ENCODE measurements at regions not wholly inside any gene's neighbourhood (a gene's known extent, or its start where the extent isn't known, plus 50 kb on each side); places are given as distances from the start of the nearest gene placed in this dataset.

- Histone ChIP-seq H3K27ac (ENCODE audit: insufficient read depth, low read length) (no peak overlapping the region), H2BK15ac (ENCODE audit: low read depth, low read length) (no peak overlapping the region), H3K9me3 (ENCODE audit: control insufficient read depth, insufficient read depth, low read length) (no peaks in the 10 kb centered on the region), H4K5ac (ENCODE audit: low read depth, low read length) (no peak overlapping the region), H3K4ac (ENCODE audit: low read depth, low read length) (no peak overlapping the region), H3K27me3 (ENCODE audit: control insufficient read depth, insufficient read depth, low read length) (no peaks in the 10 kb centered on the region), H2BK5ac (ENCODE audit: low read depth, low read length, poor library complexity, severe bottlenecking) (no peak overlapping the region), H2AFZ (replicated peaks; ENCODE audit: low read length, poor library complexity) (no peak overlapping the region), H2BK120ac (ENCODE audit: low read depth, low read length) (no peak overlapping the region), H3K4me2 (ENCODE audit: low read depth, low read length) (no peak overlapping the region), H2AK5ac (ENCODE audit: low read depth, low read length) (no peak overlapping the region), H4K91ac (ENCODE audit: insufficient read depth, low read depth, low read length) (no peak overlapping the region), H3K36me3 (ENCODE audit: control insufficient read depth, insufficient read depth, low read length) (no peaks in the 10 kb centered on the region), H4K20me1 (ENCODE audit: insufficient read depth, low read length) (no peaks in the 10 kb centered on the region), H4K8ac (ENCODE audit: low read depth in 2 of 2, low read length in 2 of 2) (no peak overlapping the region), H2BK20ac (ENCODE audit: low read depth, low read length) (no peak overlapping the region), H3K9ac (ENCODE audit: low read depth, low read length) (no peak overlapping the region), H3K79me1 (ENCODE audit: low read depth in 1 of 2, low read length in 2 of 2) (no peaks in the 10 kb centered on the region), H3K56ac (ENCODE audit: extremely low read depth, insufficient read depth, low read length) (no peak overlapping the region), H2AK9ac (replicated peaks; ENCODE audit: low read depth, low read length, poor library complexity) (no peak overlapping the region), H3K14ac (replicated peaks; ENCODE audit: low read depth, low read length) (no peak overlapping the region), H3K4me1 (ENCODE audit: control insufficient read depth, insufficient read depth, low read length) (no peaks in the 10 kb centered on the region), H3K9me1 (ENCODE audit: insufficient read depth, low read length) (no peaks in the 10 kb centered on the region), H3K4me3 (ENCODE audit: insufficient read depth, low read depth, low read length) (no peak overlapping the region), H3K23ac (ENCODE audit: low read depth, low read length) (no peak overlapping the region), H3K18ac (ENCODE audit: low read depth, low read length) (no peak overlapping the region)
- CTCF ChIA-PET = interaction anchor here (0.9 kb wide), 1 partner anchor 136 kb away, joined by 3 read pairs; no protein-coding TSS in a partner anchor
- ATAC-seq (ENCODE audit: low read depth) (no peak), DNase-seq (no peak)
- no CpG with 5 or more reads among the region's 5 CpGs for WGBS, 2 experiments (ENCODE audit: extremely low coverage in 2 of 2, insufficient read length in 1 of 2)
- intact Hi-C loops (cut with micrococcal nuclease) = no loop called here
- in situ Hi-C loops (cut with MboI; ENCODE audit: low sequenced_read_pairs) = no loop called here
- POLR2A ChIA-PET (ENCODE audit: unreplicated experiment) = no interaction called here
- TF ChIP-seq, protein P1, sequence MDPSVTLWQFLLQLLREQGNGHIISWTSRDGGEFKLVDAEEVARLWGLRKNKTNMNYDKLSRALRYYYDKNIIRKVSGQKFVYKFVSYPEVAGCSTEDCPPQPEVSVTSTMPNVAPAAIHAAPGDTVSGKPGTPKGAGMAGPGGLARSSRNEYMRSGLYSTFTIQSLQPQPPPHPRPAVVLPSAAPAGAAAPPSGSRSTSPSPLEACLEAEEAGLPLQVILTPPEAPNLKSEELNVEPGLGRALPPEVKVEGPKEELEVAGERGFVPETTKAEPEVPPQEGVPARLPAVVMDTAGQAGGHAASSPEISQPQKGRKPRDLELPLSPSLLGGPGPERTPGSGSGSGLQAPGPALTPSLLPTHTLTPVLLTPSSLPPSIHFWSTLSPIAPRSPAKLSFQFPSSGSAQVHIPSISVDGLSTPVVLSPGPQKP (IDR thresholded peaks at IDR 0.05; ENCODE audit: borderline replicate concordance, low read depth, low read length) = no peak
- no peak for TF ChIP-seq RCOR1 (IDR thresholded peaks at IDR 0.05; ENCODE audit: insufficient replicate concordance, low read length)
- TF ChIP-seq CEBPB (IDR thresholded peaks at IDR 0.05; ENCODE audit: low read depth, low read length) = no peak
- dilution Hi-C loops (cut with HindIII; ENCODE audit: low sequenced_read_pairs, unreplicated experiment) = no loop called here
- no TSS peak for BruUV-seq (replicated peaks)
Measured at GRCh38 chr14:87186737-87187136, 806.2 kb downstream of the GALC start.

Data from IMR-90 (cell line).